ENCODE measurements at regions not wholly inside any gene's neighbourhood (a gene's known extent, or its start where the extent isn't known, plus 50 kb on each side); places are given as distances from the start of the nearest gene placed in this dataset.
"Not testable (repeated sequence)": the region's sequence is repeated elsewhere in the genome, so short reads cannot be mapped to it uniquely, and the experiment has no call there.

DNA sequence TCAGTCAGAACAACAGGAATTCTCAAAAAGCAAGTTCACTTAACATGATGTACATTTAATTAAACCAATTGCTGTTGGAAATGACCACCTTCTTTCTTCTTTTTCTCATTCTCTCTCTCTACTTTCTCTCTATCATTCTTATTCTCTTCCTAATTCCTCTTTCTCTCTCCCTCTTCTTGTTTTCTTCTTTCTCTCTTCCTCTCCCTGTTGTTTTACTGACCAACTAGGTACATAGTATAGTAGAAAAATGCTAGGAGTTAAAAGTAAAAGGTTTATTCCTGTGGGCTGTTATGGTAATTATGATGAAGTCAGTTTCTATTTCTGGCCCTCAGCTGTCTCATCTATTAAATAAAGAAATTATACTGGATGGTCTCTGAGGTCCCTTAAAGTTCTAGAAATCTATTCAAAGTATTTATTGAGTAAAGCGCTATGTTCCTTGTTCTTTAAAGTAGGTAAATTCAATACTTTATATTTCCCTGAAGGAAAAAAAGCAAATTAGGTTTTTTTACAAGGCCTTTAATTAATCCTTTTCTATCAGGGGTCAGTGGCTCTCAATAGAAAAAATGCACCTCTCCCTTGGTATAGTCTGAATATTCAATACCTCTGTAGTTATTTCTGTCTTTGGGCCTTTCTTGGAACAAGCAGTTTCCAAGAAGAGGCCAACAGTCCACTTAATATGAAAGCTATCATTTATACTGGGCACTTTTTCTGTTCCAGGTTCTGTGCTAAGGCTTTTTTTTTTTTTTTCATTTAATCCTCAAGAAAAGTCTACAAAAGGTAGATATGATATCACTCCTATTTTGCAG, 102.3 kb upstream of the SLC30A5 start:
- no peak for DNase-seq (ENCODE audit: low read depth)

DNA sequence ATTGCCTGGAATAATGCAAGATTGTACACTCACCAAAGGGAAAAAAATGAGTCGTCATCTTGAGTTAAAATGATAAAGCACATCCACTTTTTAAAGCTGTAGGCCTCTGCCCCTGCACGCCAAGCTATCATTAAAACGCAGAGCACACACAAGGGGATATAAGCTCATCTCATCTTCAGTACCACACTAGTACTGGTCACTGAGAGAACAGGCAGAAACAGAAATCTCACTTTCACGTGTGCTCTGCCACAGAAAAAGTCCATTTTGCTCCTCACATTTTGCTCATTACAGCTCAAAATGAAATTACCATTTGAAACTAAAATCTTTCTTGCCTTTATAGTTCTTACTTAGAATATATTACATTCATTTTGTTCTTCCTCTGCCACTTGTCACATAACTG, 99.2 kb upstream of the SLC30A5 start:
- DNase-seq (ENCODE audit: low read depth): no peak

DNA sequence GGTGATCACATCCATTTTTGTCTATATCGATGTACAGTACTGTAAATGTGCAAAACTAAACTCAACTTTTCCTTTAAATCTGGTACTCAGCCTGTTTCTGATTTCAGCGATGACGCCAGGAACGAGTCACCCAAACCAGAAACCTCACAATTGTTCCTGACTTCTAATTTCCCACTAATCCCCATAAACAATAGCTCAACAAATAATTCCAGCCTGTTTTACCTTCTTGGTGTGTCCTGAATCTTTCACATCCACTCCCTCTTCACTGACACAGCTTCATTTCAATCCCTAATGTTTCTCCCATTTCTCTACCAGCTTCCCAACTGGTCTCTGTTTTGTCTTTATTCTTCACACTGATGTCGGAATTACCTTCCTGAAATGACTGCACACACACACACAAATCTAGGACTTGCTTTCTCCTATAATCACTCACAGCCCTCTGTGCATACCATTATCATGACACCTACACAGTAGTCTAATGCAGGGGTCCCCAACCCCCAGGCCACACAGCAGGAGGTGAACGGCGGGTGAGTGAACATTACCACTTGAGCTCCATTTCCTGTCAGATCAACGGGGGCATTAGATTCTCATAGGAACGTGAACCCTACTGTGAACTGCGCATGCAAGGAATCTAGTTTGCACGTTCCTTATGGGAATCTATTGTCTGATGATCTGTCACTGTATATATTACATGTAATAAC, 97.8 kb upstream of the SLC30A5 start:
- DNase-seq (ENCODE audit: low read depth): no peak

DNA sequence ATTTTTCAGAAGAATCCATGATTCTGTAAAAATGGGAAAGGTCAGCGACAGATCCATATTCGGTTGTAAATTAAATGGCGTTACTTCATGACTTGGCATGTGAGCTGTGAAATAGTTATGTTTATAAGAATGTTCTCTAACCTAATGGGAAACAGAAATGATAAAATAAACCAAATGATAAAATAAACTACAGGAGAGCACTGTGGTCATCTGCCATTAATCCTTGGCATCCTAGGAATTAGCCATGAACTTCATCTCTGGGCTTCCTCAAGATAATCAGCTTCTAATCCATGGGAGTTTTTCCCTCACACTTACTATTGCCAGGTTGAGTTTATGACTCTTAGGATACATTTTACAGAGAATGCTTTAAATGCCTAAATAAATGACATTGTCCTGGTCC, 94.6 kb upstream of the SLC30A5 start:
- DNase-seq (ENCODE audit: low read depth): no peak

DNA sequence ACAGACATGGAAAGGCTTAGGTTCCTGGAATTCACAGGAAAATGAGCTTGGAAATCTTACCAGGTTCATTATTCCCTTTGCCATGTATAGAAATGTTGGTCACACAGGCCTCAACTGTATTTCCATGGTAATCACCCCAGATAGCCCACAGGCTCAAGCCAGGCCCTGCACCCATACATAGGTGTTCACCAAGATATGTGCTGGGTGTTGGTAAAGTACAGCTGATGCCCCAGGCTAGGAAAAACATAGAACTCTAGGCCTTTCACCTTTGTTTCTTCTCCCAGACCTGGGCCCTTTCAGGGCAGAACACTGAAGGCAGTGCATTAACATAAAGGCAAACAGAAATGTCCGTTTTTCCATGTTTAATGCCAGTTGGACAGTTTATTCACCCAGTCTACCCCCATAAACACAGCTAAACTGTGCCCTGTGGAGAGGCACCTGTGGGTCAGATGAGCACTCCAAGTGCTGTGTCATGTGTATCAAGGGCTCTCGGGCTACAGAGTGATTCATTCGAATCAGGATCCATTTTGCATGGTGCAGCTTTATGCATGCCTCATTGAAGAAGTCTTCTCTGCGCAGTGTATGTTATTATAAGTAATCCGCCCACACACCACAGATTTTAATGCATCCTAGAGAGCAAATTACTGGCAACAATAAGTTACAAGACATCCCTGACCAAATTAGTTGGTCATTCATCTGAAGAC, 93.4 kb upstream of the SLC30A5 start:
- no peak for DNase-seq (ENCODE audit: low read depth)

DNA sequence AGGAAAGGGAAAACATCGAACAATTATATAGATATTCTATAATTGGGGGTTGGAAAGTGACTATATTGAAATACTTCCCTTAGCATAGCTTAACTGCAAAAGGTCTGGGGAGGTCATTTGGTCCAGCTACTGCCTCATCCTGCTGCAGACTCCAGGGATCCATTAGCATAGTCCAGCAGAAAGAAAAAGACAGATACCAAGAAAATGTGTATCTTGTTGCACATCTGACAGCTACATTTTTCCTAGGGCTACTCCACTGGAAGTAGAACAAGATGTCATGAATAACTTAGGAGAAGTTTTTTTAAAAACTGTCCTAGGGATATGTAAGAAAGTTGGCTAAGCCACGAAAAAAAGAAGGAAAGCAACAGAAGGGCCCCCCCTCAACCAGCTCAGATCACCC, 92.9 kb upstream of the SLC30A5 start:
- DNase-seq (ENCODE audit: low read depth): no peak

DNA sequence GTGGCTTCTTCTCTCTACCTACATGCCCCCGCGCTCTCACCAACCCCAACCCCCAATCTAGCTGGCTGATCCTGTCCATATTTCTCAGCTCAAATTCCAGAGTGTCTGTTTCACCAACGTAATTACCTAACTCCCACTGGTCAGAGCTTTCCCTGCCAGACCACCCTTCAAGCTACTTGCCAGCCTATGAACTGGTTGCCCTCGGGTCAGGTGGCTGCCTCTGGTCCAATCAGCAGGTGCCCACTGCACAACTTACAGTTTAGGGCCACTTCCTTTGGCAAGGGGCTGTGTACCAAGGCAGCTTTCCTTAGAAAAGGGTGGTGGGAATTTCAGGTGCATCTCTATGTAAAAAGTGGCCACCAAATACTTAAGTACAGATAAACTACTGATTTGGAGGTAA, 92.2 kb upstream of the SLC30A5 start:
- DNase-seq (ENCODE audit: low read depth): no peak

DNA sequence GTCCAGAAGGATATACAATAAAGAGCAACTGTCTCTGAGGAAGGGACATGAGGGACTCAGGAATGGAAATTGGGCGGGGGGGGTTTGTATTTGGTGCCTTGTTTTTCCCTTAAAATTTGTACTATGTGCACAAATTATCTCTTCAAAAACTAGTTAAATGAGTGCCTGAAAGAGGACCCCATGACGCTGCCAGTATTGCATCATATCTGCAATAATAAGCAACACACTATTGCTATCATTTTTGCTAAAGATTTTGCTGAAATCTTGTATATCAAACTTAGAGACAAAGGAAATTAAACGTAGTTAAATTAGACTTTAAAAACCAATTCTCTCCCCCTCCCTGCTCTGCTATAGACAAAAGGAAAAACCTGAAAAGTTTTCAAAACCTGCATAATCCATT, 89.7 kb upstream of the SLC30A5 start:
- DNase-seq (ENCODE audit: low read depth): no peak

DNA sequence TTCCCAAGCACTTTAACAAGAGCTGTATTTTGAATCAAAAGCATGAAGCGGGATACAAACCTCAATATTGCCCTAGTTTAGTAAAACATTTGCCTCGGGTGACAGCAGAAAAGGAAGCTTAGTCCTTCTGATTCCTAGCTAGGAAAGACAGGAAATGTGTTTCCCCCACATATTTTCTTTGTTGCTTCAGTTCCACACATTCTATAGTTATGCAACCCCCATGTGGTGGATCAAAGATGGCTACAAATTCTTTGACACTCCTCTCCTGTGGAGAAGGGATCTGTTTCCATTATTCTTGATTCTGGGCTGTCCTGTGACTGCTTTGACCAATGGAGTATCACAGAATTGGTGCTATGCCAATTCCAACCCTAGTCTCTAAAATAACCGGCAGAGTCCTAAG, 89.1 kb upstream of the SLC30A5 start:
- DNase-seq (ENCODE audit: low read depth): no peak

DNA sequence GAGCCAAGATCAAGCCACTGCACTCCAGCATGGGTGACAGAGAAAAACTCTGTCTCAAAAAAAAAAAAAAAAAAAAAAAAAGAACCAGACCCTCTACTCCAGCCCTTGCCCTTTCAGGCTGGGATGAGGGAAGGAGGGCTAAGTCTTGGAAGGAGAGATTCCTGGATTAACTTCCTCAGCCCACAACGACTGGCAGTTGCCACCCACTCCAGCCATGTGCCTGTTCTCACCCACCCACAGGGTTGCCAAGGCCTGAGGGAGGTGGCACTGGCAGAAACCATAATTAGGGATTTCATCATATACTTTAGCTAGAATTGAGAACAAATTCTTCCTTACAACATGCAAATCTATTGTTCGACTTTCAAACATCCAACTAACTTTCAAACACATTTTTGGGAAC, 87.8 kb upstream of the SLC30A5 start:
- DNase-seq (ENCODE audit: low read depth): no peak

DNA sequence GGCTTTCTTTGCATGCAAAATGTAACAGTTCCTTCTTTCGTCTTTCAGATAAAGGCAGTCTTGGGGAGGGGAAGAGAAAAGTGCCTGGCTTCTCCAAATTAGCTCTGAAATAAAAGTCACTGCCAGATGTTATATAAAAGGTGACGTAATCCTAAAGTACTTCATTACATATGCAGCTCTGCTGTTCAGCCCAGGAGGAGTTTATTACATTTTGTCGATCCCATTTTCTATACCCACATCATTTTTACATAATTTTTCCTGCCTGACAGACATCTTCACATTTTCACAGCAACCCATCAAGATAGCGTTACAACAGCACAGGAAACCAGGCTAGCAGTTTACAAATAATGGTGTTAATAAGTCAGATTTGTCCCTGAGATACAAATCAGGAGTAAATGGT, 86.7 kb upstream of the SLC30A5 start:
- DNase-seq (ENCODE audit: low read depth): no peak

DNA sequence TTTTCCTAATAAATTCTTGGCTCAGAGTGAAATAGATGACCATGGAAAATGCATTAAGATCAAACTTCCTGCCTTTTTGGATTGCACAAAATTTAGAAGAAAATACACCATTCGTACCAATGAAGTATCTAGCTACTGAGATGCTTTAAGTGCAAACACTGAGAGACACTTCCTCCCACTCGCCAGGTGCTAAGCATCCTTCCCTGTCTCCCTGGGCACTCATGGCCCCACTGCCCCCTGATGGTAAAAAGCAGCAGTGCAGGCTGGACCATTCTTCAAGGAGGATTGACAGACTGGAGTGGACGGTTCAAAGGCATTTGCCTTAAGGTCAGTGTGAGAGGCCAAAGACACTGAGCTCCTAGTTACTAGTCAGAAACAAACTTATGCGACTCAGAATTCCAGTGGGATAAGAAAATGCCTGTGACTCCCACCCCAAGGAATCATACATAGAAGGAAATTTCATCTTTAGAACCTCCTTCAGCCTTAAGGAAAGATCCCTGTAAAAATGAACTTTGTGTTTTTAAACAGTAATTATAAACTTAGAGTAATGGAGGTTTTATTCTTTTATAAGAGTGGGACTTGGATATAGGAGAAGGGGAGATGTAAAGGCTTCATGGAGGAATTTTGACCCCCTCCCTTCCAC, 86.0 kb upstream of the SLC30A5 start:
- peak; percentile 57 for DNase-seq (ENCODE audit: low read depth)

DNA sequence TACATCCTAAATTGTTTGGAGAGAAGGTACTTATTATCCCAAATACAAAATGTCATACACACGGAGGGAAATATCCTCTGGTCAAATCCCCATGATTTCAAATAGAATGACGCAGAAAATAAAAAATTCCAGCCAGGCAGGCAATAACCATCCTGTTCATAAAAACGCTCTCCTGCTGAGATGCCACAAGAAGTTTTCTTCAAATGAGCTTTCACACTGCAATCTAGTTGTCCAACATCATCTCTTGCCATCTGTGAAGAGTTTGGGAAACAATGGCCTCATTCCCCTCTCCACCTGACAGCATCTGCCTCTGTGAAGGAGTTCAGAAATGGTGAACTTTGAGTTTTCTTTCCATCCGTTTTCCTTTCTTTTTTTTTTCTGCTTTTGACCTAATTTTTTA, 83.3 kb upstream of the SLC30A5 start:
- no peak for DNase-seq (ENCODE audit: low read depth)

DNA sequence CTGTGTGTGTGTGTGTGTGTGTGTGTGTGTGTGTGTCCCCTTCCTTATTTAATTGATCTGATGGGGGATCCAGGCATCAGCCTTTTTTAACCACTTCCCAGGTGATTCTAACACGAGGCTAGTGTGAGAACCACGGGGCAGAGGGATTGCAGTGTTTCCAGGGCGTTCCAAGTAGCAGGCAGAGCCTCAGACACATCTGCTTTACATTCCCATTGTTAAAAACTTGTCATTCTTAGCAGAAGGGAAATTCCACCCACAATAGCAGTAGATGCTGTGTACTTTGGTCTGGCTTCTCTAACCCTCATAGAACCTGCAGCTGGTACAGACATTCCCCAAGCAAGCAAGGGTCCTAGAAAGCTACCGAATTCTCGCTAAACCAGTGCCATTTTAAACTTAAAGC, 81.9 kb upstream of the SLC30A5 start:
- no peak for DNase-seq (ENCODE audit: low read depth)

DNA sequence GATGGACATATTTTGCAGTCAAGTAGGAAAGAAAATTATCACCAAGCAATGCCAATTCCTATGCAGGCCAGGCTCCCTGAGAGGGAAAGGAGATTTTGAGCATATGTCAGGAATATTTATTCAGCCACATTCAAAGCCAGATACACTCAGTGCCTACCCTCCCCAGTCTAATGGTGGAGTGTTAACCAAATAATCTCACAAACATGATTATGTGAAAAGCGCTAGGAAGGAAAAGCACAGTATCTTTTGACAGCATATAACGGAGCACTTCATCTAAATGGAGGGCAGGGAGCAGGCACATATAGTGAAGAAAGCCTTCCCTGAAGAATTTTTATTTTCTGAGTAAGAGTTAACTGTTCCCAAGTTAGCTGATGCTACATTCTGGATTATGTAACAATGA, 80.3 kb upstream of the SLC30A5 start:
- no peak for DNase-seq (ENCODE audit: low read depth)

DNA sequence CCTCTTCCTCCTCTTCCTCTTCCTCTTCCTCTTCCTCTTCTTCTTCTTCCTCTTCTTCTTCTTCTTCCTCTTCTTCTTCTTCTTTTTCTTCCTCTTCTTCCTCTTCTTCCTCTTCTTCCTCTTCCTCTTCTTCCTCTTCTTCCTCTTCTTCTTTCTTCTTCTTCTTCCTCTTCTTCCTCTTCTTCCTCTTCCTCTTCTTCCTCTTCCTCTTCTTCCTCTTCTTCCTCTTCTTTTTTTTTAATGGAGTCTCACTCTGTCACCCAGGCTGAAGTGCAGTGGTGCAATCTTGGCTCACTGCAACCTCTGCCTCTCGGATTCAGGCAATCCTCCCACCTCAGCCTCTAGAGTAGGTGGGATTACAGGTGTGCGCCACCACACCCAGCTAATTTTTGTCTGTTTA, 79.8 kb upstream of the SLC30A5 start:
- not testable (repeated sequence) for DNase-seq (ENCODE audit: low read depth)

DNA sequence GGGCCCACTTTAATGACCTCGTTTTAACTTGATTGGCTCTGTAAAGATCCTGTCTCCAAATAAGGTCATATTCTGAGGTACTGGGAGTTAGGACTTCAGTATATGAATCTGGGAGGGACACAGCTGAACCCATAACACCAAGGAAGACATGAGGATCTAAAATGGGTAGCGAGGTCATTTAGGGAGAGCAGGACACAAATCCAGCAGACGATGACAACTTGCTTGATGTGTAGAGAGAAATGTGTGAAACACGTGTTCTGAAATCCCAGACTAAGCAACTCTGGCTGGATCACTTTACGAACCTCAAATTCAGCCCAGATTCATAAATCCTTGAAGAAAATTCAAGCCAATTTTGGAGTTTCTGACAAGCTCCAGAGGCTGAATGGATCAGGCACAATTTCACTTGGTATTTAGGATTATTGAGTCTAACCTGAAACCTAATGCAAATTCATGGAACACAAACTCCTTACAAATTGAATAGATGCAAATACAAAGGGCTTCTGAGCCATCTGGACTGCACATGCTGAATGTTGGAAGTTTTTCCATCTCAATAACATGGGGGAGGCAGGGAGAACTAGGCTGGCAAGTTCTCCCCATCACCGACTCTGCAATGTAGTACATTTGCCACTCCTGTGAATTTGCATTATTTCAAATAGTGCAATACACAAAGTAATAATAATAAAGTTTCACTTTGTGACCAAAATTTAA, 74.0 kb upstream of the SLC30A5 start:
- no peak for DNase-seq (ENCODE audit: low read depth)

DNA sequence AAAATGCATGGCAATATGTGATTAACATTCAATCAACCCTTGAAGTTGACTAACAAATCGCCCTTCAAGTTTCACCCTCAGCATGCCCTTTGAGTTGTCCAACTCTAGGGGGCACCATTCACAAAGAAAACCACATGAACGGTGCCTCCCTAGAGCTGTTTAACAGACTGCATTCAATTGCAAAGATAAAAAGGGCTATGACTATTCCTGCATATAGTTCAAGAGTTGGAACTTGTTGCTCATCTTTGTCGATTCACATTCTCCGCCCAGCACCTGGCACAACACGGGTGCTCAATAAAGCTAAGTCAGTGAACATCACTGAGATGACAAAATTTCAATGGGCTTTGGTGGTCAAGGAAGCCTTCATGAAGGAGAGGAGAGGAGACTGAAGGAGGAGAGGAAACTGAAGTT, 69.6 kb upstream of the SLC30A5 start:
- DNase-seq (ENCODE audit: low read depth): no peak

DNA sequence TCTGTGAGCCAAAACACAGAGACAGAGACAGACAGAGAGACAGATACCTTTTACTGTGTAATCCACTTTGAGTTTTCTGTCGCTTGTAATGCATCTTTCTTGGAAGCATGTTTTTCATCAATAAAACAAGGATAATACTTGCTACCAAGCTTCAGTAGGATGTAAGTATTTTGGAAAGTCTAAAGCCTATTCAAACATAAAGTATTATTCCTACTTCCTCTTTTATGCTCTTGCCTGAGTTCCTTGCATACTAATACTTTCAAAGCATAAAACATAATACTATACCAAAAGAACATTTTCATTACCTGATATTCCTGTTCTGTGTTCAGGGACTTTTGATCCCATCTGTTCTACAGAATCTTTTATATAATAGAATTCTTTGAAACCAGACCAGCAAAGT, 64.5 kb upstream of the SLC30A5 start:
- DNase-seq (ENCODE audit: low read depth): no peak

DNA sequence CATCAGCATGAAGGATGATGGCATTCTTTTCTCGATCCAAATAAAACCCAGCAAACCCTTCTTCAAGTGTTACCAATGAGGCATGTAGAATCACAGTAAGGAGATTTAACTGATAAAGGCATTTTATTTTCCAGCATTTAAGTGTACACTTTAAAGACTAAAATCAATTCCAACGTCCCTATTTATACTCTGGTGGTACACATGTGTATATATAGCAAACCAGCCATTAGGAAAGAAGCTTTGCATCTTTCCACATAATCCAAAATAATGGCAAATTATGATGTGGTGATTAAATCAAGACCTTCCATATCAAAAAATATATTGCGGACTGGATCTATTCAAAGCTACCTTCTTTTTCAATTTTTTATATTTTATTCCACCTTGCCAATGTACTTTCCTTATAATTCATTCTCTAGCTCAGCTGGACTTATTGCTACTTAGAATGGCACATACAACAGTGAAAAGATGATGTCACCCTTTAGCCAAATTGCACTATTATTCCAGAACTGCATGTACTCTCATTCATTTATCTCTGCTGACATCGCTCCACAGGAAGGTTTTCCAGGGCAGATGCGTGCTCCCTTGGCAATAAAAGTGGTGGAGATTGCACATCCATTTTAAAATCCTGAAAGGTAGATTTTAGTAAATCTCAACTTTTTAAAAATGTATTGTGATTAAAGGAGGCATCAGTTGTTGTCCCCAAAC, 63.3 kb upstream of the SLC30A5 start:
- no peak for DNase-seq (ENCODE audit: low read depth)

DNA sequence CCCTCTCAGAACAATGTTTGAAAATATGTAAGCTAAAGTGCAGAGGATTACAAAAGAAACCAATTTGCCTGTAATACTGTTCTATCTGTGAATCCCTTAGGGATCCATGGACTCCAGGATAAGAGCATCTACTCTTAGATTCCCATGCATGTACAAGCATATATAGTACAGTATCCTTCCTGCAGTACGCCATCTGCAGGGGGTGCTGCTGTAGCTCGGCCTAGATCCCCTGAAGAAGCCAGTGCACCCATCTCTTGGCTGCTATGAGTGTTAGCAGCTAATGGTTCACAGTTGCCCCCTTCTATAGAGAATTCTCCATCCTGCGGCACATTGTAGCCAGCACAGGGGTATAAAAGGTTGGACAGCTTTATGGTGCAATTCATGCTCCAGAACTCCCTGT, 61.8 kb upstream of the SLC30A5 start:
- DNase-seq (ENCODE audit: low read depth): no peak

Measured in activated gamma-delta T cell treated with anti-CD3 and anti-CD28 coated beads, Interleukin-2, amount 50 U/mL, for 16 hours (primary cell).